Epithelial cell of esophagus (primary cell): ENCODE measurements at regions not wholly inside any gene's neighbourhood (a gene's known extent, or its start where the extent isn't known, plus 50 kb on each side); places are given as distances from the start of the nearest gene placed in this dataset.

Source experiments
- DNase-seq: peaks from one replicate; pipeline ENCODE4 v3.0.0; 2010; ENCODE audit warnings: low read depth
- H3K4me3 ChIP-seq: 2 replicates; pipeline ENCODE4 v1.5.1; 2011; ENCODE audit warnings: mild to moderate bottlenecking, low read length, control low read depth
- TF ChIP-seq, protein P1 (sequence below): IDR thresholded peaks from 2 replicates; pipeline ENCODE4 v1.5.1; 2011; ENCODE audit warnings: low read depth, mild to moderate bottlenecking, low read length, control low read depth, inconsistent platforms; ENCODE audit not compliant: insufficient read depth; ENCODE audit errors: missing control alignments

DNA sequence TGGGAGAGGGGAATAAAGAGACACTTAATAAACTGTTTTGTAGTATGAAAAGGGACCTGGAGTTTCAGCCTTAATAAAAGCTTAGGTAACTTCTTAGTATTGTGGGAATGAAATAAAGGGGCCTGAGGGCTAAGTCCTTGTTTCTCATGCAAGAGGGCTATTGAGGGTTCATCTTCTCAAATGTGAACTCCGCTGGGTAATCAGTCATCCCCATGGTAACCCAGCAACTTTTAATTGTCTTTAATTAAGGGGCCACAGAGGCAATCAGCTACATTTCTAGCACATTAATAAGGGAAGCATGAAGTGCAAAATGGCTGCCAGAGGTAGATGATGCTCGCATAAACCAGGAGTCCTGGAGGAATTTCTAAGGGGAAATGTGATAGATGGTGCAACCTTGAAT is 1784.2 kb upstream of the CELF4 start:
- no peak overlapping the region for H3K4me3 ChIP-seq
- TF ChIP-seq, protein P1, sequence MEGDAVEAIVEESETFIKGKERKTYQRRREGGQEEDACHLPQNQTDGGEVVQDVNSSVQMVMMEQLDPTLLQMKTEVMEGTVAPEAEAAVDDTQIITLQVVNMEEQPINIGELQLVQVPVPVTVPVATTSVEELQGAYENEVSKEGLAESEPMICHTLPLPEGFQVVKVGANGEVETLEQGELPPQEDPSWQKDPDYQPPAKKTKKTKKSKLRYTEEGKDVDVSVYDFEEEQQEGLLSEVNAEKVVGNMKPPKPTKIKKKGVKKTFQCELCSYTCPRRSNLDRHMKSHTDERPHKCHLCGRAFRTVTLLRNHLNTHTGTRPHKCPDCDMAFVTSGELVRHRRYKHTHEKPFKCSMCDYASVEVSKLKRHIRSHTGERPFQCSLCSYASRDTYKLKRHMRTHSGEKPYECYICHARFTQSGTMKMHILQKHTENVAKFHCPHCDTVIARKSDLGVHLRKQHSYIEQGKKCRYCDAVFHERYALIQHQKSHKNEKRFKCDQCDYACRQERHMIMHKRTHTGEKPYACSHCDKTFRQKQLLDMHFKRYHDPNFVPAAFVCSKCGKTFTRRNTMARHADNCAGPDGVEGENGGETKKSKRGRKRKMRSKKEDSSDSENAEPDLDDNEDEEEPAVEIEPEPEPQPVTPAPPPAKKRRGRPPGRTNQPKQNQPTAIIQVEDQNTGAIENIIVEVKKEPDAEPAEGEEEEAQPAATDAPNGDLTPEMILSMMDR: no peak
- no peak for DNase-seq

DNA sequence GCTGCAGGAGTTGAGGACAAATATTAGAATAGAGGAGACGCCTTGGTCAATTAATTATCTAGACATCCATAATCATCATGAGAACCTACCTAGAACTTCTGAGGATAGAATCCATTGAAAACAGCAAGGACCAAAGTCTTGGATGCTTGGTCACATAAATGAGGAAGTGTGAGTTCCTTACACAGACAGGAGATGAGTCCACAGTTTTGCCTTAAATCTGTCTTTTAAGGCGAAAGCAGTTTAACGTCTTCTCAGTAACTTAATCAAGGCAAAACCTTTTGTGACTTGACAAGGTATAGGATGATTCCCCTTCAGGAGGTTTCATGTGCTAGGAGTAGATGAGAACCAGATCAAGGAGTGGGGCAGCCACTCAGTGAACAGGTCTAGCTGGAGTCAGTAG is 1783.2 kb upstream of the CELF4 start:
- TF ChIP-seq, protein P1: no peak

DNA sequence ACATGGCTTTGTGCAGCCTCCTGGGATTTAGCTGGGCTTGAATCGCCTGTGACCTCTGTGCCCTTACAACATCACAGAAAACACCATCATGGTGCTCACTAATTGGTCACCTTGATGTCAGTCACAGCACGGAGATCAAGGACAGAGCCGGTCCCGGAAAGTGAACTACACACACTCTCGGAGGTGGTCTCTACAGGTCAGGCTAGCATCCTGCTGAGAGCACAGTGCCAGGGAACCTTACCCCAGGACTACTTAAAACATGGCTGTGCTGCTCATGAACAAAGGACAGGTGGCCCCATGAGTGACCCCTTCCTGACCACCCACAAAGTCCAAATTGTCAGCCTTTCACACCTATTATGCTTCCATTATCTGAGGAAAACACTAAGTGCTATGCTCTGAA is 1782.1 kb upstream of the CELF4 start:
- H3K4me3 ChIP-seq: no peak overlapping the region
- TF ChIP-seq, protein P1: no peak
- DNase-seq: no peak

More for the DNA sequence above, 1783.2 kb upstream of the CELF4 start:
- H3K4me3 ChIP-seq: no peak overlapping the region
- no peak for DNase-seq

DNA sequence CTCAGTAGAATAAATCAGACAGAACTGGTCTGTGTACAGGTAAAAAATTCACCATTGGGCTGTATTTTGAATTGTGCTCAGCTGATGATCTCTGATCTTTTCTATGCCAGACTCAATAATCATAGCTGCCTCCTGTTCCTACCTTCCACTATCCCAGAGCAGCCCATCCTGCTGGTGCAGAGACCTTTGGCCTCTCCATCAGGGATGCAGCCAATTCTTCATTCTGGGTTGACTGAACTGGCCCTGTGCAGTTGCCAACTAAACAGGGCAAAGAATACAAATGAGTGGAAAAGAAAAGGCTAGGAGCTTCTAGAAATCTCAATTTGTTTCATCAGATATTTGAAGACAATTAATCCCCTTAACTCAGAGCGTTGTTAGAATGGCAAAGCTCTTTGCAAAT is 1781.3 kb upstream of the CELF4 start:
- no peak for DNase-seq
- no peak overlapping the region for H3K4me3 ChIP-seq
- TF ChIP-seq, protein P1: no peak

DNA sequence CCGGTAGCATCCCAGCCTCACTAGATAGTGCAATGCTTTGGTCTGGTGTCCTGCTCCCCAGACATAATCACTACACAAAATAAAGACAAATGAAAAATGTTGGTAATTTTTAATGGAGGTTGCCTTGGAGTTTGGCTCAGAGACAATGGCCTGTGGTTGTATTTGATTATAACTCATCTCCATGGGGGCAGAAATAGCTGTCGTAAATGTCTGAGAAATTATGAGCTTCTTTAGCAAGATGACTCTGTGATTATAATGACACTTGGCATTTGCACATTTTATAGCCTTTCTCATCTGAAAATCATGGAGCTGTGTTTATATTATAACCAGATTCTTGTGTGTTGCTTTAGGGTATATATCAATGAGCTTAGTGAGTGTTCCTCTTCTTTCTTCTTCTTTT is 1779.7 kb upstream of the CELF4 start:
- no peak overlapping the region for H3K4me3 ChIP-seq
- TF ChIP-seq, protein P1: no peak
- DNase-seq: no peak

DNA sequence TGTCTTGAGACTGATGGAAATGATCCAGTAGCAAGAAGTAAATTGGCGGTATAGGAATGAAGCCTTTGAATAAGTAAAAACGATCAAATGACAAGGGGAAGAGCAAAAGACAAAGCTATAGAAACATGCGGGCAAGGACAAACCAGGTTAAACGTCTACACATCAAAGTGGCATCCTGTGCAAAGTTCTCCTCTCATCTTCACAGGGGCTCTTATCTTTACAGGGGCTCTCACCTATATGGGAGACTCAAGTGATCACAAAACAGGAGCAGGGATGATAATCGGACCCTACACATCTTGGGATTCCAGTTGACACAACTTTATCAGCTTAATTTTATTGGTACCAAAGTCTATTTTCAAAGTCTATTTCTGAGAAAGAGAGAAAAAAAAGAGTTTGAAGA is 1778.9 kb upstream of the CELF4 start:
- TF ChIP-seq, protein P1: no peak
- DNase-seq: no peak
- no peak overlapping the region for H3K4me3 ChIP-seq

DNA sequence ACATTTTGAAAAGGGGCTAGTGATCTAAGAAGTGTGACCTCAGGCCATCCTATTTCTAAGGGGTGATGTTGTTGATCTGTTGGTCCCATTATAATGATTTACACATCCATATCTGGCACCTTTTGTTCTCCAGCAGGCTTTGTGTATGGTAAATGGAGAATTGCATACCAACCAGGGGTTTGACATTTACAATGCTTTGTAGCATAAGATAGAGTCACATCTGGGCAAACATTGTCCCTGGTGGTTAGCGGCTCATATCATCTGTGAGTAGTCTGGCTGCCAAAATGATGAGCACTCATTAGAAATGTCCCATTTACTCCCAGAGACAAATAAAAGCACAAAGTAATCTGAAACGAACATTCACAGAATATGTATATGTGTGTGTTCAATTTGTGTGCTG is 1775.5 kb upstream of the CELF4 start:
- TF ChIP-seq, protein P1: no peak
- no peak for DNase-seq
- no peak overlapping the region for H3K4me3 ChIP-seq
